Osteocyte (in vitro differentiated cells): ENCODE measurements at regions not wholly inside any gene's neighbourhood (a gene's known extent, or its start where the extent isn't known, plus 50 kb on each side); places are given as distances from the start of the nearest gene placed in this dataset.

Experiments used
- DNase-seq: peaks from one replicate; pipeline ENCODE4 v3.0.0; 2021; ENCODE audit warnings: mixed read lengths; ENCODE audit not compliant: unreplicated experiment; ENCODE audit errors: extremely low spot score
- H3K27ac Mint-ChIP-seq: one replicate; pipeline ENCODE4 v1.8.0; 2021; ENCODE audit warnings: mild to moderate bottlenecking, mixed read lengths; ENCODE audit not compliant: unreplicated experiment
- H3K27me3 Mint-ChIP-seq: one replicate; pipeline ENCODE4 v1.8.0; 2021; ENCODE audit warnings: mixed read lengths; ENCODE audit not compliant: unreplicated experiment
- H3K36me3 Mint-ChIP-seq: one replicate; pipeline ENCODE4 v1.8.0; 2021; ENCODE audit warnings: mixed read lengths; ENCODE audit not compliant: unreplicated experiment
- H3K4me1 Mint-ChIP-seq: one replicate; pipeline ENCODE4 v1.8.0; 2021; ENCODE audit warnings: mixed read lengths; ENCODE audit not compliant: unreplicated experiment
- H3K4me3 Mint-ChIP-seq: one replicate; pipeline ENCODE4 v1.8.0; 2021; ENCODE audit warnings: mild to moderate bottlenecking, moderate library complexity, mixed read lengths; ENCODE audit not compliant: unreplicated experiment
- H3K9me3 Mint-ChIP-seq: one replicate; pipeline ENCODE4 v1.8.0; 2021; ENCODE audit warnings: mixed read lengths; ENCODE audit not compliant: unreplicated experiment
- TF ChIP-seq, protein P1 (sequence below): fragments of 200-600 bp; sonication (generic); IDR thresholded peaks from 2 replicates; pipeline ENCODE4 v1.5.0; 2021; ENCODE audit warnings: antibody characterized with exemption, mild to moderate bottlenecking, moderate library complexity

DNA sequence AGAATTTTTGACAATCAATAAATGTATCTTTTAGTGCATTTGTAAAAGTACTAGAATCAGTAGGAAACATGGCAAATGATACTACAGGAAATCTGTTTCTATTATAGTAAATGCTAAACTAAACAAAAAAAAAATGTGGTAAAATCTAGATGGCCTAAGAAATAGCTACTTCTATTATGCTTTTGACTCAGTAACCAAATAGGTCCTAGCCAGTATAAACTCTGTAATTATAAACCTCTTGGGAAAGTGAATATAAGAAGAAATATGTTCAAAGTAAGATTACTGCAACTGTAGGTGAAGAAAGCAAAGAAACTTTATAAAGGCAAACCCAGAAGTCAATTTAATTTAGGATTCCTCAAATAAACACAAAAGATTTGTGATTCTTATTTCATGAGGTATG lies 581.2 kb downstream of the LRFN5 start:
- Mint-ChIP-seq H3K4me1 (peaks cover 3% of the 10 kb centered on the region), H3K27ac (no peak overlapping the region), H3K36me3 (no peaks in the 10 kb centered on the region), H3K4me3 (no peak overlapping the region), H3K9me3 (no peaks in the 10 kb centered on the region), H3K27me3 (no peaks in the 10 kb centered on the region)
- TF ChIP-seq, protein P1, sequence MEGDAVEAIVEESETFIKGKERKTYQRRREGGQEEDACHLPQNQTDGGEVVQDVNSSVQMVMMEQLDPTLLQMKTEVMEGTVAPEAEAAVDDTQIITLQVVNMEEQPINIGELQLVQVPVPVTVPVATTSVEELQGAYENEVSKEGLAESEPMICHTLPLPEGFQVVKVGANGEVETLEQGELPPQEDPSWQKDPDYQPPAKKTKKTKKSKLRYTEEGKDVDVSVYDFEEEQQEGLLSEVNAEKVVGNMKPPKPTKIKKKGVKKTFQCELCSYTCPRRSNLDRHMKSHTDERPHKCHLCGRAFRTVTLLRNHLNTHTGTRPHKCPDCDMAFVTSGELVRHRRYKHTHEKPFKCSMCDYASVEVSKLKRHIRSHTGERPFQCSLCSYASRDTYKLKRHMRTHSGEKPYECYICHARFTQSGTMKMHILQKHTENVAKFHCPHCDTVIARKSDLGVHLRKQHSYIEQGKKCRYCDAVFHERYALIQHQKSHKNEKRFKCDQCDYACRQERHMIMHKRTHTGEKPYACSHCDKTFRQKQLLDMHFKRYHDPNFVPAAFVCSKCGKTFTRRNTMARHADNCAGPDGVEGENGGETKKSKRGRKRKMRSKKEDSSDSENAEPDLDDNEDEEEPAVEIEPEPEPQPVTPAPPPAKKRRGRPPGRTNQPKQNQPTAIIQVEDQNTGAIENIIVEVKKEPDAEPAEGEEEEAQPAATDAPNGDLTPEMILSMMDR = no peak
- DNase-seq = no peak

DNA sequence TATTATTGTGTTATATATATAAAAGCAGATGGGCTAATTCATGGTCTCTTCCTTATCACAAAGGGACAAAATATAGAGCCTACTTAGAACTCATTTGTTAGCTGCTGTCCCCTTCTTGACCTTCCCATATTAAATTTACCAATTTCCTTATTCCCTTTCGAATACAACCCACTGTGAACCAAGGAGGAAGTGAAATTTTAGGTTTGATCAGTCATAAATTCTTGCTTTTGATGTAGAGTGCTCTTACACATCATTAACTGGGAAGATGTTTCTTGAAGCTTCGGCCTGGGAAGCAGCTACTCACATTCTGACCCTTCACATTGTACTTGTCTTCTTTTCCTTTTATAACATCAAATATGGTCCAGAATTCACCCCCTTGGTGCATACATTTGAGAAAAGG lies 579.0 kb downstream of the LRFN5 start:
- Mint-ChIP-seq H3K9me3 (no peaks in the 10 kb centered on the region), H3K4me1 (no peaks in the 10 kb centered on the region), H3K27me3 (no peaks in the 10 kb centered on the region), H3K27ac (no peak overlapping the region), H3K36me3 (no peaks in the 10 kb centered on the region), H3K4me3 (no peak overlapping the region)
- TF ChIP-seq, protein P1 = no peak
- no peak for DNase-seq

- peaks cover 4% of the 10 kb centered on the region for H3K9me3 Mint-ChIP-seq
- H3K4me1 Mint-ChIP-seq = no peaks in the 10 kb centered on the region
- DNase-seq = no peak
- TF ChIP-seq, protein P1 = no peak
- no peak overlapping the region for H3K4me3 Mint-ChIP-seq
- no peak overlapping the region for H3K27ac Mint-ChIP-seq
- H3K36me3 Mint-ChIP-seq = no peaks in the 10 kb centered on the region
- H3K27me3 Mint-ChIP-seq = no peaks in the 10 kb centered on the region
These were observed 567.7 kb downstream of the LRFN5 start for GRCh38 chr14:42174357-42174756.

DNA sequence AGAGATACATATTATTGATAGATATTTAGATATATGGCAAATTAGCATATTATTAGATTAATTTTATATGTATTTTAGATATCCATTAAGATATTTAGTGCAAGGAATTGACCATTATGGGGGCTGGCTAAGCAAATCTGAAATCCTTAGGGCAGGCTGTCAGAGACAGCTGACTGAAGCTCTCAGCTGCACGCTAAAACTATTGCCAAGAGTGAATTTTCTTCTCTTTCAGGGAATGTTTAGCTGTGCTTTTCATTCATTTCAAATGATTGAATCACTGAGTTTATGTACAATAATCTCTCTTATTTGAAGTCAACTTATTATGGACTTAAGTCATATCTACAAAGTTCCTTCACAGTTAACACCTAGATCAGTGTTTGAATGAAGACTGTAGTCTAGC lies 566.5 kb downstream of the LRFN5 start:
- H3K36me3 Mint-ChIP-seq = no peaks in the 10 kb centered on the region
- H3K27ac Mint-ChIP-seq = no peak overlapping the region
- H3K27me3 Mint-ChIP-seq = no peaks in the 10 kb centered on the region
- no peak for DNase-seq
- peaks cover 14% of the 10 kb centered on the region for H3K9me3 Mint-ChIP-seq
- no peaks in the 10 kb centered on the region for H3K4me1 Mint-ChIP-seq
- no peak overlapping the region for H3K4me3 Mint-ChIP-seq
- TF ChIP-seq, protein P1 = no peak

- H3K4me1 Mint-ChIP-seq = no peaks in the 10 kb centered on the region
- H3K27ac Mint-ChIP-seq = no peak overlapping the region
- TF ChIP-seq, protein P1 = no peak
- H3K36me3 Mint-ChIP-seq = no peaks in the 10 kb centered on the region
- no peak for DNase-seq
- H3K27me3 Mint-ChIP-seq = no peaks in the 10 kb centered on the region
- H3K9me3 Mint-ChIP-seq = peaks cover 22% of the 10 kb centered on the region
- no peak overlapping the region for H3K4me3 Mint-ChIP-seq
These were observed 565.6 kb downstream of the LRFN5 start for GRCh38 chr14:42172304-42172703.
